HG02642 (cell line): ENCODE measurements at regions not wholly inside any gene's neighbourhood (a gene's known extent, or its start where the extent isn't known, plus 50 kb on each side); places are given as distances from the start of the nearest gene placed in this dataset.
"Not testable (repeated sequence)": the region's sequence is repeated elsewhere in the genome, so short reads cannot be mapped to it uniquely, and the experiment has no call there.

Experiments
- ATAC-seq: cut with Tn5 transposase; IDR thresholded peaks from one replicate; pipeline ENCODE4 v1.9.1; 2021; ENCODE audit warnings: mild to moderate bottlenecking; ENCODE audit not compliant: unreplicated experiment, poor library complexity

- no peak for ATAC-seq
Measured at GRCh38 chr3:132084982-132085381, 50.2 kb upstream of the CPNE4 start.

- ATAC-seq, result no peak
Measured at GRCh38 chr3:132087356-132087755, 52.5 kb upstream of the CPNE4 start.

GRCh38 chr3:132088291-132088690 is 53.5 kb upstream of the CPNE4 start:
- no peak for ATAC-seq

GRCh38 chr3:132090921-132091320 is 56.1 kb upstream of the CPNE4 start:
- ATAC-seq, result no peak

- ATAC-seq, result no peak
Measured at GRCh38 chr3:132116601-132117000, 81.8 kb upstream of the CPNE4 start.

- ATAC-seq, result no peak
Measured at GRCh38 chr3:132117642-132118041, 82.8 kb upstream of the CPNE4 start.

- ATAC-seq, result no peak
Measured at GRCh38 chr3:132119531-132119930, 84.7 kb upstream of the CPNE4 start.

- ATAC-seq, result no peak
Measured at GRCh38 chr3:132124096-132124495, 89.3 kb upstream of the CPNE4 start.

GRCh38 chr3:132124651-132125284 is 90.0 kb upstream of the CPNE4 start:
- ATAC-seq, result no peak

GRCh38 chr3:132134611-132135010 is 99.8 kb upstream of the CPNE4 start:
- ATAC-seq, result no peak

- ATAC-seq, result no peak
Measured at GRCh38 chr3:132135628-132136333, 101.0 kb upstream of the CPNE4 start.

GRCh38 chr3:132136334-132136716 is 101.5 kb upstream of the CPNE4 start:
- ATAC-seq, result no peak

- ATAC-seq, result not testable (repeated sequence)
Measured at GRCh38 chr3:132136902-132137301, 102.1 kb upstream of the CPNE4 start.

- no peak for ATAC-seq
Measured at GRCh38 chr3:132145833-132146232, 111.0 kb upstream of the CPNE4 start.

GRCh38 chr3:132154619-132155018 is 119.8 kb upstream of the CPNE4 start:
- no peak for ATAC-seq

GRCh38 chr3:132159145-132159544 is 124.3 kb upstream of the CPNE4 start:
- no peak for ATAC-seq

GRCh38 chr3:132160198-132160597 is 125.4 kb upstream of the CPNE4 start:
- ATAC-seq, result no peak

- ATAC-seq, result no peak
Measured at GRCh38 chr3:132161608-132162007, 126.8 kb upstream of the CPNE4 start.

- no peak for ATAC-seq
Measured at GRCh38 chr3:132164469-132165092, 129.8 kb upstream of the CPNE4 start.

- ATAC-seq, result no peak
Measured at GRCh38 chr3:132167870-132168269, 133.1 kb upstream of the CPNE4 start.

GRCh38 chr3:132174500-132174899 is 139.7 kb upstream of the CPNE4 start:
- ATAC-seq, result no peak

- ATAC-seq, result no peak
Measured at GRCh38 chr3:132180337-132180791, 136.8 kb upstream of the ACP3 start.
